ENCODE measurements at regions not wholly inside any gene's neighbourhood (a gene's known extent, or its start where the extent isn't known, plus 50 kb on each side); places are given as distances from the start of the nearest gene placed in this dataset.

GRCh38 chr9:32698706-32699277 lies 63.3 kb upstream of the TAF1L start:
- DNase-seq: no peak

- DNase-seq: no peak
Observed at GRCh38 chr9:32701321-32702022, 66.0 kb upstream of the TAF1L start.

- no peak for DNase-seq
Observed at GRCh38 chr9:32703635-32704034, 68.2 kb upstream of the TAF1L start.

GRCh38 chr9:32704343-32704742 lies 68.9 kb upstream of the TAF1L start:
- DNase-seq: no peak

GRCh38 chr9:32705059-32705458 lies 69.6 kb upstream of the TAF1L start:
- DNase-seq: peak; percentile 48

- peak; percentile 44 for DNase-seq
Observed at GRCh38 chr9:32706004-32706724, 70.7 kb upstream of the TAF1L start.

GRCh38 chr9:32706725-32707100 lies 71.2 kb upstream of the TAF1L start:
- DNase-seq: no peak

- DNase-seq: no peak
Observed at GRCh38 chr9:32707326-32707725, 71.9 kb upstream of the TAF1L start.

- DNase-seq: no peak
Observed at GRCh38 chr9:32708480-32709150, 73.1 kb upstream of the TAF1L start.

GRCh38 chr9:32709871-32710270 lies 73.5 kb upstream of the TMEM215 start:
- DNase-seq: no peak

GRCh38 chr9:32716425-32716824 lies 66.9 kb upstream of the TMEM215 start:
- DNase-seq: no peak

GRCh38 chr9:32716955-32717543 lies 66.3 kb upstream of the TMEM215 start:
- no peak for DNase-seq

- DNase-seq: no peak
Observed at GRCh38 chr9:32722704-32723103, 60.6 kb upstream of the TMEM215 start.

GRCh38 chr9:32723789-32724325 lies 59.5 kb upstream of the TMEM215 start:
- DNase-seq: no peak

- no peak for DNase-seq
Observed at GRCh38 chr9:32725066-32725860, 58.1 kb upstream of the TMEM215 start.

GRCh38 chr9:32728181-32728580 lies 55.2 kb upstream of the TMEM215 start:
- no peak for DNase-seq
